ENCODE measurements at regions not wholly inside any gene's neighbourhood (a gene's known extent, or its start where the extent isn't known, plus 50 kb on each side); places are given as distances from the start of the nearest gene placed in this dataset.

DNA sequence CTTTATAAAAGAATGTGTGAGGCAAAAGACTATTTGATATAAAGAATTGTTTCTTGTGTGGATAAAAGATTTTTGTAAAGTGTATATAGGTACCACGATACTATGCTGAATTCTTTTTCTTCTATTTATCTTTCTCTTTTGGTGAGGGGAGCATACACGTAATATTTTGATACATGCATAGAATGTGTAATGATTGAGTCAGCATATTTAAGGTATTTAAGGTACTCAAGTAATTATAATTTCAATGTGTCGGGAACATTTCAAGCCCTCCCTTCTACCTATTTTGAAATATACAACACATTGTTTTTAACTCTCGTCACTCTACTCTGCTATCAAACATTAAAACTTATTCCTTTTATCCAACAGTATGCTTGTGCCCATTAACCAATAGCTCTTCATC is 1221.6 kb upstream of the PHF14 start:
- H3K4me3 ChIP-seq (ENCODE audit: control insufficient read depth, low read depth, low read length), result no peak overlapping the region
- no peak for DNase-seq (ENCODE audit: low read depth)
- TF ChIP-seq, protein P1, sequence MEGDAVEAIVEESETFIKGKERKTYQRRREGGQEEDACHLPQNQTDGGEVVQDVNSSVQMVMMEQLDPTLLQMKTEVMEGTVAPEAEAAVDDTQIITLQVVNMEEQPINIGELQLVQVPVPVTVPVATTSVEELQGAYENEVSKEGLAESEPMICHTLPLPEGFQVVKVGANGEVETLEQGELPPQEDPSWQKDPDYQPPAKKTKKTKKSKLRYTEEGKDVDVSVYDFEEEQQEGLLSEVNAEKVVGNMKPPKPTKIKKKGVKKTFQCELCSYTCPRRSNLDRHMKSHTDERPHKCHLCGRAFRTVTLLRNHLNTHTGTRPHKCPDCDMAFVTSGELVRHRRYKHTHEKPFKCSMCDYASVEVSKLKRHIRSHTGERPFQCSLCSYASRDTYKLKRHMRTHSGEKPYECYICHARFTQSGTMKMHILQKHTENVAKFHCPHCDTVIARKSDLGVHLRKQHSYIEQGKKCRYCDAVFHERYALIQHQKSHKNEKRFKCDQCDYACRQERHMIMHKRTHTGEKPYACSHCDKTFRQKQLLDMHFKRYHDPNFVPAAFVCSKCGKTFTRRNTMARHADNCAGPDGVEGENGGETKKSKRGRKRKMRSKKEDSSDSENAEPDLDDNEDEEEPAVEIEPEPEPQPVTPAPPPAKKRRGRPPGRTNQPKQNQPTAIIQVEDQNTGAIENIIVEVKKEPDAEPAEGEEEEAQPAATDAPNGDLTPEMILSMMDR (IDR thresholded peaks at IDR 0.05; ENCODE audit: control insufficient read depth, insufficient read depth, low read depth, low read length, missing control alignments), result no peak

DNA sequence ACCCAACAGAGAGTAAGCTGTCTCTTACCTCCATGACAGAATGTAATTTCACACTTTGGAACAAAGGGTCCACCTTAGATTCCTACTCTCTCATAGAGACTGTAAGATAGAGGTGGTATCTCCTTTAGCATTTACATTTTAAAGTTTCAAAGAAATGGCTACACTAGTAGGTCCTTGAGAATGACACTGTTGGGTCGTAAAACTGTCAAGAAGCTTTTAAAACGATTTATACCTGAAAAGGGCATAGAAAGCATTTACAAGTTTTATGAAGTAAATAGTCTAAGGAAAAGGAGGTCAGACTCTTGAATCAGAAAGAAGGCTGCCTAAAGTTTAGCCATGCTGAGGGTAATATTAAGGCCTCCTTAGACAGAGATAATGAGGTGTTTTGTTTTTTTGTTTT is 1212.4 kb upstream of the PHF14 start:
- no peak overlapping the region for H3K4me3 ChIP-seq (ENCODE audit: control insufficient read depth, low read depth, low read length)
- DNase-seq (ENCODE audit: low read depth), result no peak
- TF ChIP-seq, protein P1 (IDR thresholded peaks at IDR 0.05; ENCODE audit: control insufficient read depth, insufficient read depth, low read depth, low read length, missing control alignments), result no peak

DNA sequence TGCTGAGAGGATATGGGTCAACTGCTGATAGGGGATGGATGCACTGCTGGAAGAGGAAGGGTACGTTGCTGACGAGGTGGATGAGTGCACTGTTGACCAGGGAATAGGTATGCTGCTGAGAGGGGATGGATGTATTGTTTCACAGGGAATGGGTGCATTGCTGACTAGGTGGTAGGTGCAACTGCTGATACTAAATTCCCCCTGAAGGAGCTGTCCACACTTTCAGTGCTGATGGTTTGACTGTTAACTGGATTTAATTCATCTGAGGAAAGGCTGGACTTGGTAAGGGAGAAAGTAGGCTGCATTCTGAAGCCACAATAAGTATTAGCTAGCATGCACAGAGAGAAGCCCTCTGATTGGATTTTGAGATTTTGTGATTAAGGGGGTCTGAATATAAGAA is 1196.8 kb upstream of the PHF14 start:
- TF ChIP-seq, protein P1 (IDR thresholded peaks at IDR 0.05; ENCODE audit: control insufficient read depth, insufficient read depth, low read depth, low read length, missing control alignments), result no peak
- DNase-seq (ENCODE audit: low read depth), result no peak
- no peak overlapping the region for H3K4me3 ChIP-seq (ENCODE audit: control insufficient read depth, low read depth, low read length)

DNA sequence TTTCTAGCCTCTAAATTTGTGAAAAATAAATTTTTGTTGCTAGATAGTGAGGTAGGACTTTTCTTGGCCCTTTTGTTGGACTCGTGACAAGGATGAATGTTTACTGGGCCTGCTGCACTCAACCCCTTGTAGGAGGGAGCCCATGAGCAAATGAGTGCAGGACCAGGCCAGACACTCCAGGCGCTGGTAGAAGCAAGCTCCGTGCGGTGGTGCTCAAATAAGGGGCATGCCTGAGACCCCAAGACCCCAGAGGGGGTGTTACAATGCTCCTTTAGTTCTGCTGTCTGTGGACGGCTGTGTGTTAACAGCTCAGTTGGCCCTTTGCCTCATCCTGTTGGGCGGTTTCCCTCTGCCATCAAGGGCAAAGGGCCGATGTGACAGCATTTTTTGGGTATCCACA is 1195.3 kb upstream of the PHF14 start:
- DNase-seq (ENCODE audit: low read depth), result no peak
- no peak overlapping the region for H3K4me3 ChIP-seq (ENCODE audit: control insufficient read depth, low read depth, low read length)
- TF ChIP-seq, protein P1 (IDR thresholded peaks at IDR 0.05; ENCODE audit: control insufficient read depth, insufficient read depth, low read depth, low read length, missing control alignments), result no peak

DNA sequence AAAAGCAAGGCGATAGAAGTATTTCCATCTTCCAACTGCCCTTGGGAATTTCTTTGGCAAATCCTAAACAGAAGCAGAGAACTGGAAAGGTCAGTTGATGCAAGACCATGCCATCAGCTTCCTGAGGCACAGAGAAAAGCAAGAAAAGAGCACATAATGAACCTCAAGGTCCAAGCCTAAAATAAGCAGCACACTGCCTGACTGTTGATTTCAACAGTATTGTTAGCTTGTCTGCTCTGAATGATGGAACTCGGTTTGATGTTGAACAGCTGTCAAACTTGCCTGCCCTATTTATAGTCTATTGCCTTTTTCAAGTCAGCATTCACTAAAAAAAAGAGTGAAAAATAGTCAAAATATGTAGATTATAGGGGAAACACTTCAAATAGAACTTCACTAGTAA is 1192.0 kb upstream of the PHF14 start:
- TF ChIP-seq, protein P1 (IDR thresholded peaks at IDR 0.05; ENCODE audit: control insufficient read depth, insufficient read depth, low read depth, low read length, missing control alignments), result no peak
- no peak overlapping the region for H3K4me3 ChIP-seq (ENCODE audit: control insufficient read depth, low read depth, low read length)
- no peak for DNase-seq (ENCODE audit: low read depth)

DNA sequence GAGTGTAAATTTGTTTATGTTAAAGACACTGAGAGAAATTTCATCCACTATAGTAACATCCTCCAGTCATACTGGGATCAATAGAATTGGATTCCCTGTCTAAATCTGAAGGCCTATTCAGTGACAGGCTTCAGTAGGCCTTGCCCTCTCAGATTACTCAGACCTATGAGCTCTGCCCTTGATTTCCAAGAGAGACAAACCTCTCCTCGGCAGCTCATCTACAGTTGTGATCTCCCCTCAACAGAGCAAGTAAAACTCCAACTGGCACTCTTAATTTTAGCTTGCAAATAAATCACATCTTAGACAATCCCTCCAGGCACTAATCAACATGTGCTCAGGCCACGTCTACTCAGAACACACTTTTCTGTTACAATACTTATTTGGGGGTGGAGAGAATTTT is 1191.4 kb upstream of the PHF14 start:
- DNase-seq (ENCODE audit: low read depth), result no peak
- no peak overlapping the region for H3K4me3 ChIP-seq (ENCODE audit: control insufficient read depth, low read depth, low read length)
- TF ChIP-seq, protein P1 (IDR thresholded peaks at IDR 0.05; ENCODE audit: control insufficient read depth, insufficient read depth, low read depth, low read length, missing control alignments), result no peak

DNA sequence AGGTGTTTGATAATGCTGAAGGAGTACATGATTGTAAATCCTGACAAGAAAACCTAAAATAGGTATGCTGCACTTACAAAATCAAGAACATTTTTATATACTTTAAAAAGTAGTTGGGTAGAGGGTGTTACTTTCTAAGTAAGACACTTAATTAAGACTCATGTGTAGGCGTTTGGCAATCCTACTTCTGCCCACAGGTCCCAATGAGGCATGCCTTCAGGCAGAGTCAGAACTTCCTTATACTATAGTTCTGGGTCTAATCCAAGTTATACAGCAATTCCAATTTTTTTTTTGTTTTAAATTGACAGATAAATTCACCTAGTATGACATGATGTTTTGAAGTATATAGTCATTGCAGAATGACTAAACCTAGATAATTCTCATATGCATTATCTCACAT is 1188.5 kb upstream of the PHF14 start:
- H3K4me3 ChIP-seq (ENCODE audit: control insufficient read depth, low read depth, low read length), result no peak overlapping the region
- no peak for DNase-seq (ENCODE audit: low read depth)

More for the DNA sequence above, 1188.5 kb upstream of the PHF14 start:
- TF ChIP-seq, protein P1 (IDR thresholded peaks at IDR 0.05; ENCODE audit: control insufficient read depth, insufficient read depth, low read depth, low read length, missing control alignments), result no peak

All from AG09309 (cell line).